H9 (cell line): ENCODE measurements at regions not wholly inside any gene's neighbourhood (a gene's known extent, or its start where the extent isn't known, plus 50 kb on each side); places are given as distances from the start of the nearest gene placed in this dataset.

Experiments
- DNase-seq: peaks from one replicate; pipeline ENCODE4 v3.0.0-alpha.2; 2017
- H2AFZ ChIP-seq: one replicate; pipeline ENCODE4 v1.6.1; 2013; ENCODE audit warnings: mild to moderate bottlenecking, low read length, control low read depth, moderate library complexity
- H2AK5ac ChIP-seq: 2 replicates; pipeline ENCODE4 v1.6.1; 2013; ENCODE audit warnings: low read length, control low read depth, mixed read lengths; ENCODE audit not compliant: insufficient read length
- H2BK120ac ChIP-seq: one replicate; pipeline ENCODE4 v1.6.1; 2013; ENCODE audit warnings: low read depth, mild to moderate bottlenecking, low read length, control low read depth, inconsistent platforms; ENCODE audit not compliant: poor library complexity, severe bottlenecking
- H2BK12ac ChIP-seq: 2 replicates; pipeline ENCODE4 v1.6.1; 2013; ENCODE audit warnings: low read length, control low read depth, mixed read lengths, low read depth; ENCODE audit not compliant: insufficient read length
- H2BK15ac ChIP-seq: 2 replicates; pipeline ENCODE4 v1.6.1; 2013; ENCODE audit warnings: low read depth, low read length, control low read depth
- H2BK20ac ChIP-seq: one replicate; pipeline ENCODE4 v1.6.1; 2013; ENCODE audit warnings: low read depth, mild to moderate bottlenecking, low read length, control low read depth, inconsistent platforms; ENCODE audit not compliant: poor library complexity, severe bottlenecking
- H2BK5ac ChIP-seq: 2 replicates; pipeline ENCODE4 v1.6.1; 2013; ENCODE audit warnings: low read length, control low read depth, mixed read lengths; ENCODE audit not compliant: insufficient read length
- H3K14ac ChIP-seq: 2 replicates; pipeline ENCODE4 v1.6.1; 2013; ENCODE audit warnings: low read length, control low read depth; ENCODE audit not compliant: insufficient read depth
- H3K18ac ChIP-seq: 2 replicates; pipeline ENCODE4 v1.6.1; 2013; ENCODE audit warnings: low read depth, mild to moderate bottlenecking, mixed read lengths, low read length, control low read depth; ENCODE audit not compliant: insufficient read length
- H3K23ac ChIP-seq: 2 replicates; pipeline ENCODE4 v1.6.1; 2013; ENCODE audit warnings: low read length, control low read depth, mixed read lengths, low read depth; ENCODE audit not compliant: insufficient read length
- H3K23me2 ChIP-seq: 2 replicates; pipeline ENCODE4 v1.6.1; 2013; ENCODE audit warnings: low read depth, mild to moderate bottlenecking, mixed read lengths, low read length, control low read depth; ENCODE audit not compliant: insufficient read length, poor library complexity, severe bottlenecking
- H3K27ac ChIP-seq: 2 replicates; pipeline ENCODE4 v1.5.1; 2013; ENCODE audit warnings: low read length, control low read depth, mixed read lengths, low read depth; ENCODE audit not compliant: insufficient read length
- H3K27me3 ChIP-seq: 2 replicates; pipeline ENCODE4 v1.6.1; 2013; ENCODE audit warnings: low read length, control low read depth, inconsistent platforms; ENCODE audit not compliant: insufficient read depth
- H3K4ac ChIP-seq: 2 replicates; pipeline ENCODE4 v1.6.1; 2013; ENCODE audit warnings: low read depth, mild to moderate bottlenecking, control low read depth, inconsistent platforms, low read length, moderate library complexity
- H3K4me1 ChIP-seq: 2 replicates; pipeline ENCODE4 v1.6.1; 2013; ENCODE audit warnings: low read length, control low read depth, inconsistent platforms; ENCODE audit not compliant: insufficient read depth
- H3K4me2 ChIP-seq: 2 replicates; pipeline ENCODE4 v1.6.1; 2013; ENCODE audit warnings: low read length, control low read depth, mixed read lengths; ENCODE audit not compliant: insufficient read length, insufficient read depth
- H3K56ac ChIP-seq: 2 replicates; pipeline ENCODE4 v1.6.1; 2013; ENCODE audit warnings: low read depth, mild to moderate bottlenecking, mixed read lengths, low read length, control low read depth; ENCODE audit not compliant: insufficient read length
- H3K79me1 ChIP-seq: 2 replicates; pipeline ENCODE4 v1.6.1; 2013; ENCODE audit warnings: low read depth, mild to moderate bottlenecking, moderate library complexity, low read length, control low read depth, inconsistent platforms; ENCODE audit not compliant: insufficient read depth, poor library complexity, severe bottlenecking
- H3K79me2 ChIP-seq: 2 replicates; pipeline ENCODE4 v1.6.1; 2013; ENCODE audit warnings: low read length, control low read depth, inconsistent platforms; ENCODE audit not compliant: insufficient read depth
- H3K9ac ChIP-seq: 2 replicates; pipeline ENCODE4 v1.6.1; 2013; ENCODE audit warnings: low read length, control low read depth, mixed read lengths; ENCODE audit not compliant: insufficient read length; ENCODE audit errors: extremely low read depth
- H3K9me3 ChIP-seq: one replicate; pipeline ENCODE4 v1.6.1; 2013; ENCODE audit warnings: low read depth, low read length, inconsistent platforms; ENCODE audit not compliant: control insufficient read depth
- H3T11ph ChIP-seq: one replicate; pipeline ENCODE4 v1.6.1; 2013; ENCODE audit warnings: mild to moderate bottlenecking, low read length, control low read depth, inconsistent platforms
- H4K20me1 ChIP-seq: one replicate; pipeline ENCODE4 v1.6.1; 2013; ENCODE audit not compliant: control insufficient read depth, insufficient read length, insufficient read depth
- H4K5ac ChIP-seq: 2 replicates; pipeline ENCODE4 v1.6.1; 2013; ENCODE audit warnings: low read depth, mild to moderate bottlenecking, mixed read lengths, low read length, control low read depth; ENCODE audit not compliant: insufficient read length
- H4K8ac ChIP-seq: replicated peaks from 2 replicates; pipeline ENCODE4 v1.6.1; 2013; ENCODE audit warnings: low read length, control low read depth, mixed read lengths, low read depth; ENCODE audit not compliant: insufficient read length
- H4K91ac ChIP-seq: 2 replicates; pipeline ENCODE4 v1.6.1; 2013; ENCODE audit warnings: low read depth, mild to moderate bottlenecking, moderate library complexity, mixed read lengths, low read length, control low read depth; ENCODE audit not compliant: insufficient read length
- H3K27ac Mint-ChIP-seq, 3 experiments: 2 replicates in 2 of 3; 3 replicates in 1 of 3; pipeline ENCODE4 v1.8.0; 2020 to 2021; ENCODE audit warnings: mixed read lengths in 3 of 3, mild to moderate bottlenecking in 1 of 3, moderate library complexity in 1 of 3
- H3K27me3 Mint-ChIP-seq: 2 replicates; pipeline ENCODE4 v1.8.0; 2021; ENCODE audit warnings: low read depth, mild to moderate bottlenecking, moderate library complexity, mixed read lengths
- H3K36me3 Mint-ChIP-seq, 3 experiments: 2 replicates in 2 of 3; 3 replicates in 1 of 3; pipeline ENCODE4 v1.8.0; 2020 to 2021; ENCODE audit warnings: low read depth in 3 of 3, mixed read lengths in 3 of 3; ENCODE audit not compliant: insufficient read depth in 1 of 3
- H3K4me1 Mint-ChIP-seq, 2 experiments: 2 replicates each; pipeline ENCODE4 v1.8.0; 2020; ENCODE audit warnings: mixed read lengths in 2 of 2
- H3K4me3 Mint-ChIP-seq, 2 experiments: 2 replicates in 1 of 2; 3 replicates in 1 of 2; pipeline ENCODE4 v1.8.0; 2020 to 2021; ENCODE audit warnings: mild to moderate bottlenecking in 2 of 2, mixed read lengths in 2 of 2, moderate library complexity in 1 of 2
- H3K9me3 Mint-ChIP-seq, 2 experiments: 2 replicates in 1 of 2; 3 replicates in 1 of 2; pipeline ENCODE4 v1.8.0; 2020; ENCODE audit warnings: mild to moderate bottlenecking in 2 of 2, mixed read lengths in 2 of 2, moderate library complexity in 1 of 2
- CTCF ChIP-seq: fragments of 200-600 bp; sonication (generic); conservative IDR thresholded peaks from 3 replicates; pipeline ENCODE4 v1.8.0; 2021; ENCODE audit warnings: antibody characterized with exemption, mild to moderate bottlenecking
- WGBS: extraction: QIAGEN DNeasy Blood & Tissue Kit; methylation state at CpG from one replicate; pipeline ENCODE4 v1.1.7; 2013; ENCODE audit warnings: missing lambda C conversion rate, low lambda C conversion rate, mixed read lengths; ENCODE audit not compliant: insufficient read length; ENCODE audit errors: extremely low coverage; 5-methylcytosine and 5-hydroxymethylcytosine counted together

- no CpG with 5 or more reads among the region's 9 CpGs for WGBS
- Histone ChIP-seq H2BK15ac (no peak overlapping the region), H3K27ac (no peak overlapping the region), H3K18ac (no peak overlapping the region), H3K27me3 (no peaks in the 10 kb centered on the region), H3K9ac (no peak overlapping the region), H2BK5ac (no peak overlapping the region), H2BK12ac (no peak overlapping the region), H4K91ac (no peak overlapping the region), H3K23ac (no peak overlapping the region), H4K8ac (no peak overlapping the region), H3K14ac (no peak overlapping the region), H3K23me2 (no peaks in the 10 kb centered on the region), H3K4ac (no peak overlapping the region), H3K79me1 (no peaks in the 10 kb centered on the region), H2BK120ac (no peak overlapping the region), H3K4me1 (no peaks in the 10 kb centered on the region), H3K79me2 (no peaks in the 10 kb centered on the region), H3K9me3 (no peaks in the 10 kb centered on the region), H3K56ac (no peak overlapping the region), H3T11ph (no peak overlapping the region), H2AFZ (no peak overlapping the region), H4K20me1 (no peaks in the 10 kb centered on the region), H2AK5ac (no peak overlapping the region), H2BK20ac (no peak overlapping the region), H4K5ac (no peak overlapping the region), H3K4me2 (no peak overlapping the region)
- Mint-ChIP-seq H3K9me3 (no peaks in the 10 kb centered on the region), H3K4me3 (no peak overlapping the region), H3K4me1 (peaks cover 3% of the 10 kb centered on the region in 2 experiments; a peak in 2 of 4 replicates), H3K36me3 (no peaks in the 10 kb centered on the region), H3K27me3 (no peaks in the 10 kb centered on the region), H3K27ac (no peak overlapping the region)
- no peak for TF ChIP-seq CTCF
- DNase-seq = no peak
Observed at GRCh38 chr4:42816189-42816879, 76.2 kb upstream of the GRXCR1 start.
